ENCODE measurements at regions not wholly inside any gene's neighbourhood (a gene's known extent, or its start where the extent isn't known, plus 50 kb on each side); places are given as distances from the start of the nearest gene placed in this dataset.

DNA sequence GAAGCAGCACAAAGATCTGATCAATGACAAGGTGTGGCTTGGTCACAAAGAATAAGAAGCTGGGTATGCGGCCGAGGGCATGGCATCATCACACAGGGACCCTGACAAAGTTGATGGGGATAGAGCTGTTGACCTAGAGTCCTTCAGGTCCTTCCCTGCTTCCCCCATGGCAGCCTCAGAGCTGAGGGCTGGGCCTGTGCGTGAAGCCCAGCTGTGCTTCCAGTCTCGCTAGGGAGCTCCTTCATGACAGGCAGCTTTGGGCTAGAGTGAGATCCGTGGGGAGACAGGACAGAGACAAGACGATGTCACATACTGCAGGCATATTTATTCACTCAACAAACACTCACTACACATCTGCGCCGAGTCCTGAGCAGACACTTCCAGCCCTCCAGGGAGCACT, 56.4 kb upstream of the NEURL1B start:
- TF ChIP-seq, protein P1, sequence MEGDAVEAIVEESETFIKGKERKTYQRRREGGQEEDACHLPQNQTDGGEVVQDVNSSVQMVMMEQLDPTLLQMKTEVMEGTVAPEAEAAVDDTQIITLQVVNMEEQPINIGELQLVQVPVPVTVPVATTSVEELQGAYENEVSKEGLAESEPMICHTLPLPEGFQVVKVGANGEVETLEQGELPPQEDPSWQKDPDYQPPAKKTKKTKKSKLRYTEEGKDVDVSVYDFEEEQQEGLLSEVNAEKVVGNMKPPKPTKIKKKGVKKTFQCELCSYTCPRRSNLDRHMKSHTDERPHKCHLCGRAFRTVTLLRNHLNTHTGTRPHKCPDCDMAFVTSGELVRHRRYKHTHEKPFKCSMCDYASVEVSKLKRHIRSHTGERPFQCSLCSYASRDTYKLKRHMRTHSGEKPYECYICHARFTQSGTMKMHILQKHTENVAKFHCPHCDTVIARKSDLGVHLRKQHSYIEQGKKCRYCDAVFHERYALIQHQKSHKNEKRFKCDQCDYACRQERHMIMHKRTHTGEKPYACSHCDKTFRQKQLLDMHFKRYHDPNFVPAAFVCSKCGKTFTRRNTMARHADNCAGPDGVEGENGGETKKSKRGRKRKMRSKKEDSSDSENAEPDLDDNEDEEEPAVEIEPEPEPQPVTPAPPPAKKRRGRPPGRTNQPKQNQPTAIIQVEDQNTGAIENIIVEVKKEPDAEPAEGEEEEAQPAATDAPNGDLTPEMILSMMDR (IDR thresholded peaks at IDR 0.05): no peak
- TF ChIP-seq POLR2A (IDR thresholded peaks at IDR 0.05): no peak

Measured in right lobe of liver (tissue), 4 donors.